ENCODE measurements at regions not wholly inside any gene's neighbourhood (a gene's known extent, or its start where the extent isn't known, plus 50 kb on each side); places are given as distances from the start of the nearest gene placed in this dataset.

DNA sequence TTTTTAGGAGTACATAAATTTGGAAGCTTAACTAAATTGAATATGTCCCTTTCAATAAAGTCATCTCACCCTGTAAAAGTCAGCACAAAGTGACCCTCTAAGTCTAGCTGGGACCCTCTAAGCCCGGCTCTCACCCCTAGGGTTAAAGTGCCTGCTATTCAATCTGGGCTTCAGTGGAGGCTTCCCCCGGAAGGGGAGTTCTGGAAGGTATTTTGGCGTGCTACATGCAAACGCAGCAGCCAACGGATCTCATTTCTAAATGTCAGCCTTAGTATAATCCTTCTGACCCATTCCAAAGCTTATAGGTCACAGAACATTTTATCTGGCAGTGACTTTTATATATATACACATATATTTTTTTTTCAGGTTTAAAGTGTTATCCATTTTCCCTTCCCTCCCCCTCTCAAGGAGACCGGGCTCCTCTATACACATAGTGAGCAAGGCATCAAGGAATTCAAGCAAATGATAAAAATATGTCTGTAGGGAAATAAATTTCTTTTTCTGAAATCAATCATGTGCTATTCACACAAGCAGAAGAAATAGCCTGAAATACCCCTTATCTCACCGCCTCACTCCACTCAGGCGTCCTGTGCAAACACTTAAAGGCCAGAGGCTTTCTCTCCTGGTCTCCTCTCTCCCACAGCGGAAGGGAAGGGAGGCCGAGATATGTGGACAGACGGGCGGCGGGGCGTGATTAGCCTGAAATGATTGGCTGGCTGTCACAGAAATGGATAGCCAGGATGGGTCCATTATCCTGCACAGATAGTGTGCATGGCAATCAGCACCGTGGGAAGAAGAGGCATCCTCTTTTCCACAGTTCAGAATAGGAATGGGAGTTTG lies 301.7 kb downstream of the GALC start:
- Histone ChIP-seq H3K4me3 (ENCODE audit: low read depth, low read length) (no peak overlapping the region), H3K27me3 (ENCODE audit: control insufficient read depth, insufficient read depth, low read length) (no peaks in the 10 kb centered on the region), H3K36me3 (ENCODE audit: control insufficient read depth, insufficient read depth, low read length) (no peaks in the 10 kb centered on the region)
- no peak for DNase-seq (ENCODE audit: low read depth)
- TF ChIP-seq, protein P1, sequence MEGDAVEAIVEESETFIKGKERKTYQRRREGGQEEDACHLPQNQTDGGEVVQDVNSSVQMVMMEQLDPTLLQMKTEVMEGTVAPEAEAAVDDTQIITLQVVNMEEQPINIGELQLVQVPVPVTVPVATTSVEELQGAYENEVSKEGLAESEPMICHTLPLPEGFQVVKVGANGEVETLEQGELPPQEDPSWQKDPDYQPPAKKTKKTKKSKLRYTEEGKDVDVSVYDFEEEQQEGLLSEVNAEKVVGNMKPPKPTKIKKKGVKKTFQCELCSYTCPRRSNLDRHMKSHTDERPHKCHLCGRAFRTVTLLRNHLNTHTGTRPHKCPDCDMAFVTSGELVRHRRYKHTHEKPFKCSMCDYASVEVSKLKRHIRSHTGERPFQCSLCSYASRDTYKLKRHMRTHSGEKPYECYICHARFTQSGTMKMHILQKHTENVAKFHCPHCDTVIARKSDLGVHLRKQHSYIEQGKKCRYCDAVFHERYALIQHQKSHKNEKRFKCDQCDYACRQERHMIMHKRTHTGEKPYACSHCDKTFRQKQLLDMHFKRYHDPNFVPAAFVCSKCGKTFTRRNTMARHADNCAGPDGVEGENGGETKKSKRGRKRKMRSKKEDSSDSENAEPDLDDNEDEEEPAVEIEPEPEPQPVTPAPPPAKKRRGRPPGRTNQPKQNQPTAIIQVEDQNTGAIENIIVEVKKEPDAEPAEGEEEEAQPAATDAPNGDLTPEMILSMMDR (IDR thresholded peaks at IDR 0.05; ENCODE audit: insufficient read depth, low read length, poor library complexity, severe bottlenecking), result no peak

DNA sequence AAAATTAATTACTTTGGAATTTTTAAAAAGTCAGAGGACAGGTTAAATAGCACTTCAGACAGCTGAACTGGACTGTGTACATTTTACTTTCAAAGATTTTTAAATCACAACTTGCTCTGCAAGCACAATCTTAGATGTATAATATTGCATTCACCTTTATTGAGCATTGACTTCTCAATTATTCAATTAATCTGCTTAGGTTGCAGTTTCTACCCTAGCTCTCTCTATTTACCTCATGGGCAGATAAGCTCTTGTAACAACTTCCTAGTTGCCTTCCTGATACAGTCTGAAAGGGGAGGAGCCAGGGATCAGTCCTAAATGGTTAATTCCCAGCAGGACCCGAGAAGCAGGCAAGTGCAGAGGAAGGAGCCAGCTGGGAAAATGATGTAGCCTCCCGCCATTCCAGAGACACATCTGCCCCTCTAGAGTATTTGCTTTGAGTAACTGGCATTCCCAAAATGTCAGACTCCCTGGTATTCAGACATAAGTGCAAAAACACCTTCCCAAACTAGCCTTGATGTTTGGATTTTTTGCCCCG lies 302.8 kb downstream of the GALC start:
- Histone ChIP-seq H3K27me3 (ENCODE audit: control insufficient read depth, insufficient read depth, low read length) (no peaks in the 10 kb centered on the region), H3K4me3 (ENCODE audit: low read depth, low read length) (no peak overlapping the region), H3K36me3 (ENCODE audit: control insufficient read depth, insufficient read depth, low read length) (no peaks in the 10 kb centered on the region)
- DNase-seq (ENCODE audit: low read depth), result no peak
- TF ChIP-seq, protein P1 (IDR thresholded peaks at IDR 0.05; ENCODE audit: insufficient read depth, low read length, poor library complexity, severe bottlenecking), result no peak

DNA sequence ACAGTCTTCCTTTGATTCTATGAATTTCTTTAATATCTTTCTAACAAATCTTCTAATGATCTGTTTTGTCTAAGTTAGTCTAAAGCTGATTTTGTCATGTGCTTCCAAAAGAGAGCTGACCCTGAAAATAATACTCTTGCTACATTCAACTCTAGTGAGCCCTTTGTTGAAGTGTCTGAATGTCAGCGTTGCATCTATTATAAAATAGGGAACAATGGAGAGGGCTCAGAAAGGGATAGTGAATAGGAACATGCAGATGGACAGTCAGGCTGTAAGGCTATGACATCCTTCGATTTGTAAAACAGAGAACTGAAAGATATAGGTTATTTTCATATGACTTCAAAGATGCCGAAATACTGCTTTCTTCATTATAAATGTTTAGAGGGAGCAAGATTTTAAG lies 304.5 kb downstream of the GALC start:
- Histone ChIP-seq H3K36me3 (ENCODE audit: control insufficient read depth, insufficient read depth, low read length) (no peaks in the 10 kb centered on the region), H3K27me3 (ENCODE audit: control insufficient read depth, insufficient read depth, low read length) (no peaks in the 10 kb centered on the region), H3K4me3 (ENCODE audit: low read depth, low read length) (no peak overlapping the region)
- TF ChIP-seq, protein P1 (IDR thresholded peaks at IDR 0.05; ENCODE audit: insufficient read depth, low read length, poor library complexity, severe bottlenecking), result no peak
- no peak for DNase-seq (ENCODE audit: low read depth)

DNA sequence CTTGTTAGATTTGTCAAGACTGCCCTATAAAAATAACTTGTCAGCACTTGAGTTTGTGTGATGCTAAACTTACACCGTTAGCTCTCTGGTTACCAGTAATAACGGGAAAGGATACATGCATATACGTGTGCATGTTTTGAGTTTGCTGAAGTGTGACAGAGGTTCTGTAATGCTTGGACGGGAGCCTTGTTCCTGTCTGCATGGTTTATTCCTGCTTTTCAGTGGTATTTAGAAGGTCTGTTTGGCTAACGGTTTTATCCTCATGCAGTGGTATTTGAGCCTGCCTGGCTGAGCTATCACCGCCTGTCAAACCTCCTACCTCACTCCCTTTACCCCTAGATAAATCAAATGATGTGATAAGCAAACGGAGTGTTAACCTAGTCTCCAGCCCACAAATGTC lies 305.6 kb downstream of the GALC start:
- Histone ChIP-seq H3K27me3 (ENCODE audit: control insufficient read depth, insufficient read depth, low read length) (no peaks in the 10 kb centered on the region), H3K4me3 (ENCODE audit: low read depth, low read length) (no peak overlapping the region), H3K36me3 (ENCODE audit: control insufficient read depth, insufficient read depth, low read length) (no peaks in the 10 kb centered on the region)
- peak; percentile 41 for DNase-seq (ENCODE audit: low read depth)
- TF ChIP-seq, protein P1 (IDR thresholded peaks at IDR 0.05; ENCODE audit: insufficient read depth, low read length, poor library complexity, severe bottlenecking), result no peak

DNA sequence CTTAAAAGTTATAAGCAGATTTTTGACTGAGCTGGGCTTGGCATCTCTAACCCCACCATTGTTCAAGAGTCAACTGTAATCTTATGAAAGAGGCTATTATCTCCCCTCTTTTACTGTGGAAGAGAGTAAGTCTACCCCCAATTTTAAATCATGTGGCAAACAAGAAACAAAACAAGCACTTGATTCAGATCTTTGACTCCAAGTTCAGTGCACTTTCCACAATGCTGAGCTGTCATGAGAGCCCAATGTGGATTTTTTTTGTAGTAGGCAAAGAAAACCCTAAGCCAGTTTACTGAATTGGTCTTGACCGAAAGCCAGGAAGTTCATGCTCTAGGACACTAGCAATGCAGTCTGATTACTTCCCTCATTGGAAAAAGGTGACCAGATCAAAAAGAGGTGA lies 306.2 kb downstream of the GALC start:
- Histone ChIP-seq H3K36me3 (ENCODE audit: control insufficient read depth, insufficient read depth, low read length) (no peaks in the 10 kb centered on the region), H3K4me3 (ENCODE audit: low read depth, low read length) (no peak overlapping the region), H3K27me3 (ENCODE audit: control insufficient read depth, insufficient read depth, low read length) (no peaks in the 10 kb centered on the region)
- TF ChIP-seq, protein P1 (IDR thresholded peaks at IDR 0.05; ENCODE audit: insufficient read depth, low read length, poor library complexity, severe bottlenecking), result no peak
- no peak for DNase-seq (ENCODE audit: low read depth)

All from kidney epithelial cell (primary cell).